Vagina (tissue), 2 donors: ENCODE measurements at regions not wholly inside any gene's neighbourhood (a gene's known extent, or its start where the extent isn't known, plus 50 kb on each side); places are given as distances from the start of the nearest gene placed in this dataset.

Source experiments
- DNase-seq, 2 donors: peaks; one replicate each; pipeline ENCODE4 v3.0.0-alpha.2; 2017; ENCODE audit errors: extremely low spot score in 2 of 2
- H3K27ac ChIP-seq: fragments of 200-600 bp; sonication (generic); one replicate; pipeline ENCODE4 v1.5.1; 2019
- H3K27me3 ChIP-seq: fragments of 200-600 bp; sonication (generic); one replicate; pipeline ENCODE4 v1.5.1; 2019
- H3K36me3 ChIP-seq, 2 donors: fragments of 200-600 bp; sonication (generic); one replicate each; pipeline ENCODE4 v1.5.1; 2017 to 2019
- H3K4me1 ChIP-seq: fragments of 200-600 bp; sonication (generic); one replicate; pipeline ENCODE4 v1.5.1; 2019
- H3K4me3 ChIP-seq, 2 donors: fragments of 200-600 bp; sonication (generic); 1 replicate in 1 of 2; 2 replicates in 1 of 2; pipeline ENCODE4 v1.5.1; 2016 to 2019
- H3K9me3 ChIP-seq: fragments of 200-600 bp; sonication (generic); one replicate; pipeline ENCODE4 v1.5.1; 2019
- CTCF ChIP-seq, 3 experiments: fragments of 450-650 bp in 2 of 3; fragments of 200-600 bp in 1 of 3; sonication (generic) in 1 of 3; IDR thresholded peaks; one replicate each; pipeline ENCODE4 v1.5.1; 2017 to 2019; ENCODE audit warnings: antibody characterized with exemption in 3 of 3, mild to moderate bottlenecking in 2 of 3, moderate library complexity in 2 of 3
- POLR2A ChIP-seq, 2 donors: fragments of 450-650 bp; IDR thresholded peaks; one replicate each; pipeline ENCODE4 v1.6.1; 2017; ENCODE audit warnings: antibody characterized with exemption in 2 of 2, mild to moderate bottlenecking in 2 of 2, moderate library complexity in 2 of 2
- POLR2AphosphoS5 ChIP-seq, 2 donors: sonication (generic); formaldehyde crosslinking; IDR thresholded peaks; one replicate each; pipeline ENCODE4 v1.9.0; 2017; ENCODE audit warnings: antibody characterized with exemption in 2 of 2, mild to moderate bottlenecking in 2 of 2, low read depth in 1 of 2; ENCODE audit not compliant: insufficient read depth in 1 of 2
- intact Hi-C: fragments of 100-400 bp; cut with DNase I; formaldehyde crosslinking; loops from one replicate; pipeline ENCODE4 v1.15.1; 2023

GRCh38 chr2:7672685-7673071, 755.5 kb downstream of the RNF144A start:
- intact Hi-C loops: no loop called here
- Histone ChIP-seq H3K36me3 (no peaks in the 10 kb centered on the region), H3K4me3 (no peak overlapping the region), H3K27me3 (no peaks in the 10 kb centered on the region), H3K4me1 (no peaks in the 10 kb centered on the region), H3K9me3 (no peaks in the 10 kb centered on the region), H3K27ac (no peak overlapping the region)
- TF ChIP-seq CTCF (IDR thresholded peaks at IDR 0.05) (no peak), POLR2A (IDR thresholded peaks at IDR 0.05) (no peak), POLR2AphosphoS5 (IDR thresholded peaks at IDR 0.05; ENCODE audit: insufficient read depth in 1 of 2, low read depth in 1 of 2) (no peak)
- no peak for DNase-seq

DNA sequence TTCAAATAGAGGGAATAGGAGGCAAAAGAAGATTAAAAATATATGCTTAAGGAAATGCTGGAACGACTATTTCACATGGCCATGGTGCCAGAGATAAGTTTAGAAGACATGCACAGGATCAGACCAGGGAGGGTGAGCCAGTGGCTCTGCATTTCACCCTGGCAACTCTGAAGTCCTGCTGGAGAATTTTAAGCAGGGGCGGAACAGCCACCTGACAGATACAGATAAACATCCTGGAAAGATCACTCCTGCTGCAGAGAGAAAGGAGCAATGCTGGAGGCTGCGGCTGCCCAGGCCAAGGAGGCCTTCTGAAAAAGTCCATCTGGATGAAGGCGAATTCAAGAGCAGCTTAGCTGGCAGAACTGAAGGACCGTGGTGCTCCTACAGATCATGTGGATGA, 755.9 kb downstream of the RNF144A start:
- no peaks in the 10 kb centered on the region for H3K36me3 ChIP-seq

GRCh38 chr2:7673853-7674252, 756.6 kb downstream of the RNF144A start:
- TF ChIP-seq CTCF (IDR thresholded peaks at IDR 0.05): no peak
- TF ChIP-seq POLR2A (IDR thresholded peaks at IDR 0.05): no peak
- no peak for TF ChIP-seq POLR2AphosphoS5 (IDR thresholded peaks at IDR 0.05; ENCODE audit: insufficient read depth in 1 of 2, low read depth in 1 of 2)
- intact Hi-C loops: no loop called here
- Histone ChIP-seq H3K4me3 (no peak overlapping the region), H3K27me3 (no peaks in the 10 kb centered on the region), H3K36me3 (no peaks in the 10 kb centered on the region), H3K9me3 (no peaks in the 10 kb centered on the region), H3K27ac (no peak overlapping the region), H3K4me1 (no peaks in the 10 kb centered on the region)
- DNase-seq: no peak

More for the DNA sequence above, 755.9 kb downstream of the RNF144A start:
- no peak for DNase-seq
- intact Hi-C loops: no loop called here
- no peaks in the 10 kb centered on the region for H3K27me3 ChIP-seq
- no peak overlapping the region for H3K27ac ChIP-seq
- H3K4me1 ChIP-seq: no peaks in the 10 kb centered on the region
- H3K4me3 ChIP-seq: no peak overlapping the region
- H3K9me3 ChIP-seq: no peaks in the 10 kb centered on the region
- TF ChIP-seq POLR2AphosphoS5 (IDR thresholded peaks at IDR 0.05; ENCODE audit: insufficient read depth in 1 of 2, low read depth in 1 of 2) (no peak), POLR2A (IDR thresholded peaks at IDR 0.05) (no peak), CTCF (IDR thresholded peaks at IDR 0.05) (no peak)

- Histone ChIP-seq H3K4me3 (no peak overlapping the region), H3K36me3 (no peaks in the 10 kb centered on the region), H3K27ac (no peak overlapping the region), H3K27me3 (no peaks in the 10 kb centered on the region), H3K4me1 (no peaks in the 10 kb centered on the region), H3K9me3 (no peaks in the 10 kb centered on the region)
- DNase-seq: no peak
- intact Hi-C loops: no loop called here
- TF ChIP-seq POLR2A (IDR thresholded peaks at IDR 0.05): no peak
- TF ChIP-seq CTCF (IDR thresholded peaks at IDR 0.05): no peak
- no peak for TF ChIP-seq POLR2AphosphoS5 (IDR thresholded peaks at IDR 0.05; ENCODE audit: insufficient read depth in 1 of 2, low read depth in 1 of 2)
Observed at GRCh38 chr2:7674606-7675005, 757.4 kb downstream of the RNF144A start.

- no peak for DNase-seq
- Histone ChIP-seq H3K27ac (no peak overlapping the region), H3K9me3 (no peaks in the 10 kb centered on the region), H3K27me3 (no peaks in the 10 kb centered on the region), H3K4me1 (no peaks in the 10 kb centered on the region), H3K4me3 (no peak overlapping the region), H3K36me3 (no peaks in the 10 kb centered on the region)
- no peak for TF ChIP-seq POLR2A (IDR thresholded peaks at IDR 0.05)
- TF ChIP-seq CTCF (IDR thresholded peaks at IDR 0.05): no peak
- no peak for TF ChIP-seq POLR2AphosphoS5 (IDR thresholded peaks at IDR 0.05; ENCODE audit: insufficient read depth in 1 of 2, low read depth in 1 of 2)
- intact Hi-C loops: no loop called here
Observed at GRCh38 chr2:7676714-7677113, 759.5 kb downstream of the RNF144A start.
